Breast epithelium (tissue), 4 donors: ENCODE measurements at regions not wholly inside any gene's neighbourhood (a gene's known extent, or its start where the extent isn't known, plus 50 kb on each side); places are given as distances from the start of the nearest gene placed in this dataset.

Experiments
- DNase-seq, 2 donors: peaks; one replicate each; pipeline ENCODE4 v3.0.0-alpha.2; 2019; ENCODE audit warnings: low spot score in 2 of 2
- H3K27ac ChIP-seq, 2 donors: fragments of 200-600 bp; sonication (generic) in 1 of 2; one replicate each; pipeline ENCODE4 v1.5.1; 2016 to 2019; ENCODE audit warnings: mild to moderate bottlenecking in 1 of 2
- H3K27me3 ChIP-seq, 2 donors: fragments of 200-600 bp; sonication (generic) in 1 of 2; one replicate each; pipeline versions ENCODE4 v1.5.1 to v1.6.0; 2017 to 2019; ENCODE audit warnings: control low read depth in 1 of 2, mild to moderate bottlenecking in 1 of 2
- H3K36me3 ChIP-seq: fragments of 200-600 bp; one replicate; pipeline ENCODE4 v1.5.1; 2019
- H3K4me1 ChIP-seq, 2 donors: fragments of 200-600 bp; sonication (generic); one replicate each; pipeline ENCODE4 v1.5.1; 2016 to 2019; ENCODE audit warnings: control low read depth in 1 of 2
- H3K4me3 ChIP-seq, 3 donors: fragments of 200-600 bp; sonication (generic); 1 replicate in 2 of 3; 2 replicates in 1 of 3; pipeline ENCODE4 v1.5.1; 2016 to 2019; ENCODE audit warnings: mild to moderate bottlenecking in 3 of 3, moderate library complexity in 2 of 3
- H3K9me3 ChIP-seq, 2 donors: fragments of 200-600 bp; sonication (generic) in 1 of 2; one replicate each; pipeline ENCODE4 v1.5.1; 2016 to 2019; ENCODE audit warnings: control low read depth in 1 of 2
- POLR2A ChIP-seq: fragments of 450-650 bp; IDR thresholded peaks from one replicate; pipeline ENCODE4 v1.6.1; 2016; ENCODE audit warnings: antibody characterized with exemption, mild to moderate bottlenecking, moderate library complexity
- POLR2AphosphoS5 ChIP-seq, 3 donors: sonication (generic); formaldehyde crosslinking; IDR thresholded peaks; one replicate each; pipeline ENCODE4 v1.6.1; 2017; ENCODE audit warnings: antibody characterized with exemption in 3 of 3
- intact Hi-C: fragments of 100-400 bp; cut with DNase I; formaldehyde crosslinking; loops from one replicate; pipeline ENCODE4 v1.15.1; 2023; ENCODE audit warnings: low total_unique reads
- TF ChIP-seq, protein P1 (sequence below), 3 donors: fragments of 450-650 bp; IDR thresholded peaks; one replicate each; pipeline ENCODE4 v1.5.1; 2016 to 2017; ENCODE audit warnings: antibody characterized with exemption in 3 of 3, mild to moderate bottlenecking in 3 of 3, moderate library complexity in 3 of 3

DNA sequence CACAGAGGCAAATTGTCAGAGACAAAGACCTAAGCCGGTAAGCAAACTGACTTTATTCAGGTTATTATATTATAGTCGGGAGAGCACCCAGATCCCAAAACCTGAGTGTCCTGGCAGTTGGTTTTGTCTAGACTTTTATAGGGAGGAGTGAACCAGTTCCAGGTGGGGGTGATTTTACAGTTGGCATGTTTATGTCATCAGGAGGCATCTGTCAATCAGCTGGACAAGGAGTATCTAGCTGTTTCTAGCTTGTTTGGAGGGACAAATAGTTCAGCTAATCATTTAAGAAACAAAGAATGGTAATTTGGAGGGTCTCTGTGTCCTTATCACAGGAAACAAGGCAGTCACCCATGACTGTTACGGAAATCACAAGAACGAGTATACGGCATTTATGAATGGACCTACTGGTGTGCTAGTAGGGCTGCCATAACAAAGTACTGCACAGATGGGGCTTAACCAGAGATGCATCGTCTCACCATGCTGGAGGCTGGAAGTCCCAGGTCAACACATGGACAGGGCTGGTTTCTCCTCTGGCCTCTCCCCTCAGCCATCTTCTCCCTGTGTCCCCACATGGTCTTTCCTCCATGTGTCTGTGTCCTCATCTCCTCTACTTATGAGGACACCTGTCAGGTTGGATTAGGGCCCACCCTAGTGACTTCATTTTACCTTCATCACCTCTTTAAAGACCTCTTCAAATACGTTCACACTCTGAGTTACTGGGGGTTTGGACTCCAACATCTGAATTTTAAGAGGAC, 122.7 kb downstream of the LY86 start:
- no peak for DNase-seq
- intact Hi-C loops = no loop called here
- Histone ChIP-seq H3K27me3 (no peaks in the 10 kb centered on the region), H3K4me1 (no peaks in the 10 kb centered on the region), H3K9me3 (no peaks in the 10 kb centered on the region), H3K27ac (no peak overlapping the region), H3K4me3 (no peak overlapping the region), H3K36me3 (no peaks in the 10 kb centered on the region)
- TF ChIP-seq POLR2A (no peak), POLR2AphosphoS5 (IDR thresholded peaks at IDR 0.05) (no peak)
- TF ChIP-seq, protein P1, sequence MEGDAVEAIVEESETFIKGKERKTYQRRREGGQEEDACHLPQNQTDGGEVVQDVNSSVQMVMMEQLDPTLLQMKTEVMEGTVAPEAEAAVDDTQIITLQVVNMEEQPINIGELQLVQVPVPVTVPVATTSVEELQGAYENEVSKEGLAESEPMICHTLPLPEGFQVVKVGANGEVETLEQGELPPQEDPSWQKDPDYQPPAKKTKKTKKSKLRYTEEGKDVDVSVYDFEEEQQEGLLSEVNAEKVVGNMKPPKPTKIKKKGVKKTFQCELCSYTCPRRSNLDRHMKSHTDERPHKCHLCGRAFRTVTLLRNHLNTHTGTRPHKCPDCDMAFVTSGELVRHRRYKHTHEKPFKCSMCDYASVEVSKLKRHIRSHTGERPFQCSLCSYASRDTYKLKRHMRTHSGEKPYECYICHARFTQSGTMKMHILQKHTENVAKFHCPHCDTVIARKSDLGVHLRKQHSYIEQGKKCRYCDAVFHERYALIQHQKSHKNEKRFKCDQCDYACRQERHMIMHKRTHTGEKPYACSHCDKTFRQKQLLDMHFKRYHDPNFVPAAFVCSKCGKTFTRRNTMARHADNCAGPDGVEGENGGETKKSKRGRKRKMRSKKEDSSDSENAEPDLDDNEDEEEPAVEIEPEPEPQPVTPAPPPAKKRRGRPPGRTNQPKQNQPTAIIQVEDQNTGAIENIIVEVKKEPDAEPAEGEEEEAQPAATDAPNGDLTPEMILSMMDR (IDR thresholded peaks at IDR 0.05) = no peak

DNA sequence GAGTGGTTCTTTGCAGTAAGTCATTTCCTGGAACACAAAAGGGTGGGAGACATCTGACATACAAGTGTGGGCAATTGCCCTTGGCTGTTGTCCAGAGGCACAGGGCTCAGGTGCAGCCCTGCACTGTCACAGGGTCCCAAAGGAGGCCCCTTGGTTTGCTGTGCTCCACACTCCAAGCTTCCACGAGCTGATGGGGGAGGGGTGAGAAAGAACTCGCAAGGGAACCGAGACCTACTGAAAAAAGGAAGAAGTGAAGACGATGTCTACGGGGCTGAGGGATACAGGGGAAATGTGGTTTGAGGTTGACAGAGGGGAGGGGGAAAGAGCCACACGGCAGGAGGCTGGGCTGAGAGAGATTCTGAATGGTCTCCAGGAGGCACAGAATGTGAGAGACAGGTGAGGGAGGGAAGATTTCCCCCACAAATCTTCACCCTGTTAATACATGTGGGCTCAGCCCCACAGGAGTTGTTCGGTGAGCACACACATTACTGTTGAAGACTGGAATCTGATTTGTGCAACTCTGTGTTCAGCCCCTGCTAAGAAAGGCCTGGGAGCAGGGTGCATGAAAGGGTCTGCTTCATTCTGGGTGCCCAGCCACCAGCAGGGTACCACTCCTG, 123.4 kb downstream of the LY86 start:
- no peak for DNase-seq
- Histone ChIP-seq H3K4me1 (no peaks in the 10 kb centered on the region), H3K27ac (no peak overlapping the region), H3K27me3 (no peaks in the 10 kb centered on the region), H3K36me3 (no peaks in the 10 kb centered on the region), H3K9me3 (no peaks in the 10 kb centered on the region), H3K4me3 (no peak overlapping the region)
- intact Hi-C loops = no loop called here
- TF ChIP-seq POLR2A (no peak), POLR2AphosphoS5 (IDR thresholded peaks at IDR 0.05) (no peak)
- TF ChIP-seq, protein P1 (IDR thresholded peaks at IDR 0.05) = no peak

DNA sequence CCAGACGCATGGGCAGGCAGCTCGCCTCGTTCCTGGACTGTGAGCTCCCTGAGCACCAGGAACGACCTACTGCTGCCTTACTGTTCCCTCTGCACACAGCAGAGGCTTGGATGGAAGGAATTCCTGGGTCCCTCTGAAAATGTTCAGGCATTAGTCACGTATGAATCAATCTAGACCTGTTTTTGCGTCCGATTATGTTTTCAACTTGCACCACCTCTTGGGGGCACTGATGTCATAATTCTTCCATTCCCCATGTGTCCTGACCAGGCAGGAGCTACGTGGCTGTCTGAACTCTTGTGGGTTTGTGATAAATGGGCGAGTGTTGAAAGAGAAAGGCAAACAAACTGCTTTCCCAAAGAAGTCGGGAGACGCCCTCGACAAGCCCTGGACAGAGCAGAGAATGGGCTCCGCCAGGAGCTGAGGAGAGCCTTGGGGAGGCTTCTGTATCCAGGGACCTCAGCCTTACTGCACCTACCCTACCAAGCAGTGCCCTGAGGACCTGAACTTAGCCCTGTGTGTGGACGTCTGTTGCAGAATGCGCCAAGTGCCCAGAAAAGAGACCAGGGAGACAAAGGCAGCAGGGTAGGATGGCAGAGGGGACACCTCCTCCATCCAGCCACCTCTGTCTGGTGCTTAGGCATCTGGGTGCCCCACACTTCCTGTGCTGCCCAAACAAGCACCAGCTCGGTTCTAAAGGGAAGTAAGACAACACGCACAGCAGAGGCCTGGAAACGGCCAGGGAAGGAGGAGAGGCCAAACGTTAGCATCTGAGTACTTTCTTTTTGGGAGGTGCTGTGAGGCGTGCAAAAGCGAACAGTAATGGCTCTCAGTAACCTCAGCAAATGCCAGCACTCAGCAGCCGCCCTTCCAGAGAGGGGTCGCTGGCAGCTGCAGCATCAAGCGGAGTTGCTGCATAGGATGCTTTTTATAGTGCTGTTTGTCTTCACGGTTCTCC, 124.2 kb downstream of the LY86 start:
- Histone ChIP-seq H3K36me3 (no peaks in the 10 kb centered on the region), H3K27ac (no peak overlapping the region), H3K9me3 (no peaks in the 10 kb centered on the region), H3K4me1 (no peaks in the 10 kb centered on the region), H3K4me3 (no peak overlapping the region), H3K27me3 (no peaks in the 10 kb centered on the region)
- TF ChIP-seq POLR2AphosphoS5 (IDR thresholded peaks at IDR 0.05) (no peak), POLR2A (no peak)
- TF ChIP-seq, protein P1 (IDR thresholded peaks at IDR 0.05) = no peak
- intact Hi-C loops = no loop called here
- DNase-seq = no peak

DNA sequence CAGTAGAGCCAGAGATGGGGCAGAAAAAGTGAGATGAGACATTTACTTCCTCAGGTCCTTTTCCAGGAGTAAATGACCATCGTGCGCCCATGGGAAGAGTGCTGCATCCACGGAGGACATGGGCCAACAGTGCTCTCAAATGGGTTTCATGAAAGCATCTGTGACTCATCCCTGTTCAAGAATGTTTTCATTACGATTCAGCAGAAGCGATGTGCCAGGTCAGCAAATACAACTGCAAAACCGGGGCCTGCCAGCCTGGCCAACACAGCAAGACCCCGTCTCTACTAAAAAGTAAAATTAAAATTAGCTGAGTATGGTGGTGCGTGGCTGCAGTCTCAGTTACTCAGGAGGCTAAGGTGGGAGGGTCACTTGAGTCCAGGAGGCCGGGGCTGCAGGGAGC, 125.1 kb downstream of the LY86 start:
- no peaks in the 10 kb centered on the region for H3K4me1 ChIP-seq
- H3K27me3 ChIP-seq = no peaks in the 10 kb centered on the region
- H3K36me3 ChIP-seq = no peaks in the 10 kb centered on the region
- TF ChIP-seq POLR2AphosphoS5 (IDR thresholded peaks at IDR 0.05) = no peak
- no peak for TF ChIP-seq POLR2A
- TF ChIP-seq, protein P1 (IDR thresholded peaks at IDR 0.05) = no peak
- intact Hi-C loops = no loop called here
- no peak overlapping the region for H3K4me3 ChIP-seq
- no peak overlapping the region for H3K27ac ChIP-seq
- DNase-seq = no peak
- no peaks in the 10 kb centered on the region for H3K9me3 ChIP-seq
